HepG2 (cell line): ENCODE measurements at regions not wholly inside any gene's neighbourhood (a gene's known extent, or its start where the extent isn't known, plus 50 kb on each side); places are given as distances from the start of the nearest gene placed in this dataset.

Experiments
- ATAC-seq: fragments of 200-7000 bp; cut with Tn5 transposase; 3 replicates; pipeline ENCODE4 v1.9.1; 2020; ENCODE audit warnings: mild to moderate bottlenecking, moderate library complexity
- BruUV-seq: library from RNA; stranded (reverse); fragments of 400-500 nt; replicated peaks from 2 replicates; lab custom pipeline; 2021; lab: Mats Ljungman, UMichigan
- CTCF ChIA-PET: fragments of 300-600 bp; formaldehyde crosslinking; extraction: SDS; loops from one replicate; lab custom pipeline; 2021; ENCODE audit warnings: low total read pairs, inconsistent platforms, low intra/inter-chr PET ratio; lab: Yijun Ruan, JAX
- POLR2A ChIA-PET: fragments of 350-600 bp; sonication (Branson Sonifier 250); formaldehyde crosslinking; loops from one replicate; lab custom pipeline; 2020; ENCODE audit warnings: antibody characterized with exemption, inconsistent platforms; lab: Yijun Ruan, JAX
- DNase-seq: peaks from one replicate; pipeline ENCODE4 v3.0.0-alpha.2; 2015; ENCODE audit warnings: low spot score
- FAIRE-seq: peaks from 3 replicates; lab custom pipeline; 2011; peaks lifted over from hg19 to GRCh38; lab: Jason Lieb, UNC
- H2AFZ ChIP-seq: one replicate; pipeline ENCODE4 v1.6.1; 2011; ENCODE audit warnings: low read length, inconsistent platforms
- H3K27ac ChIP-seq: fragments of 300-600 bp; 3 replicates; pipeline ENCODE4 v1.8.0; 2011; ENCODE audit warnings: mixed run types, mild to moderate bottlenecking, mixed read lengths, low read length, inconsistent platforms; ENCODE audit not compliant: insufficient read depth; ENCODE audit errors: extremely low read length
- H3K27me3 ChIP-seq, 2 experiments: fragments of 200-600 bp in 1 of 2; 2 replicates in 1 of 2; 3 replicates in 1 of 2; pipeline versions ENCODE4 v1.6.0 to v1.8.0; 2011; ENCODE audit warnings: low read length in 2 of 2, mild to moderate bottlenecking in 2 of 2, moderate library complexity in 2 of 2, inconsistent platforms in 1 of 2; ENCODE audit not compliant: insufficient read depth in 2 of 2, control insufficient read depth in 1 of 2
- H3K36me3 ChIP-seq, 2 experiments: fragments of 200-600 bp in 1 of 2; replicated peaks in 1 of 2; 2 replicates in 1 of 2; 3 replicates in 1 of 2; pipeline versions ENCODE4 v1.5.1 to v1.8.0; 2011; ENCODE audit warnings: low read length in 2 of 2, inconsistent platforms in 1 of 2; ENCODE audit not compliant: insufficient read depth in 2 of 2, control insufficient read depth in 1 of 2
- H3K4me1 ChIP-seq: 2 replicates; pipeline ENCODE4 v1.5.1; 2012; ENCODE audit warnings: low read length, inconsistent platforms; ENCODE audit not compliant: insufficient read depth
- H3K4me2 ChIP-seq: 2 replicates; pipeline ENCODE4 v1.6.0; 2011; ENCODE audit warnings: low read depth, low read length, inconsistent platforms
- H3K4me3 ChIP-seq, 3 experiments: fragments of 200-600 bp in 1 of 3; sonication (generic), shearing (Covaris generic) in 1 of 3; replicated peaks in 1 of 3; 2 replicates each; pipeline ENCODE4 v1.5.1; 2011 to 2016; ENCODE audit warnings: low read length in 3 of 3, inconsistent platforms in 2 of 3, low read depth in 2 of 3, mild to moderate bottlenecking in 2 of 3, control low read depth in 1 of 3, mixed read lengths in 1 of 3; ENCODE audit not compliant: insufficient read depth in 1 of 3
- H3K79me2 ChIP-seq: one replicate; pipeline ENCODE4 v1.6.1; 2011; ENCODE audit warnings: low read length, inconsistent platforms; ENCODE audit not compliant: insufficient read depth
- H3K9ac ChIP-seq: 2 replicates; pipeline ENCODE4 v1.6.0; 2011; ENCODE audit warnings: mild to moderate bottlenecking, low read depth, low read length, inconsistent platforms; ENCODE audit not compliant: insufficient read depth
- H3K9me3 ChIP-seq: 2 replicates; pipeline ENCODE4 v1.5.1; 2012; ENCODE audit warnings: mild to moderate bottlenecking, low read length
- H4K20me1 ChIP-seq: 2 replicates; pipeline ENCODE4 v1.6.0; 2011; ENCODE audit warnings: inconsistent platforms, mild to moderate bottlenecking, low read length, moderate library complexity; ENCODE audit not compliant: insufficient read depth
- CBFB ChIP-seq: sonication (generic); formaldehyde crosslinking; IDR thresholded peaks from 2 replicates; pipeline ENCODE4 v1.4.0; 2020; ENCODE audit warnings: missing genetic modification reagents
- GFI1 ChIP-seq: sonication (generic); formaldehyde crosslinking; IDR thresholded peaks from 2 replicates; pipeline ENCODE4 v1.5.0; 2020; ENCODE audit warnings: missing genetic modification reagents, mild to moderate bottlenecking, borderline replicate concordance
- SCMH1 ChIP-seq: sonication (generic); formaldehyde crosslinking; IDR thresholded peaks from 2 replicates; pipeline ENCODE4 v1.9.0; 2021; ENCODE audit warnings: missing genetic modification reagents, mild to moderate bottlenecking, borderline replicate concordance
- ZNF350 ChIP-seq: sonication (generic); formaldehyde crosslinking; IDR thresholded peaks from 2 replicates; pipeline ENCODE4 v1.4.0; 2020; ENCODE audit warnings: mild to moderate bottlenecking, low read depth, missing genetic modification reagents, borderline replicate concordance
- ZNF468 ChIP-seq: sonication (generic); formaldehyde crosslinking; IDR thresholded peaks from 2 replicates; pipeline ENCODE4 v1.8.0; 2022; ENCODE audit warnings: mild to moderate bottlenecking, moderate library complexity, missing genetic modification reagents
- ZNF652 ChIP-seq: IDR thresholded peaks from 2 replicates; pipeline ENCODE4 v1.6.1; 2016; ENCODE audit warnings: low read depth, borderline replicate concordance
- WGBS: methylation state at CpG from one replicate; pipeline ENCODE4 v1.1.6; 2017; ENCODE audit warnings: low lambda C conversion rate; 5-methylcytosine and 5-hydroxymethylcytosine counted together
- in situ Hi-C: cut with HindIII; loops from 2 replicates; pipeline ENCODE4 v1.10.0; 2017; ENCODE audit warnings: low pct_unique_long_range_greater_than_20kb; ENCODE audit not compliant: extremely low pct_ligation_motif_present
- intact Hi-C: fragments of 100-400 bp; cut with micrococcal nuclease; formaldehyde crosslinking; loops from one replicate; pipeline ENCODE4 v1.10.0; 2022; ENCODE audit not compliant: unreplicated experiment
- TF ChIP-seq, protein P1 (sequence below): fragments of 450-650 bp; IDR thresholded peaks from 2 replicates; pipeline ENCODE4 v1.6.1; 2017
- TF ChIP-seq, protein P2 (sequence below): sonication (generic); formaldehyde crosslinking; IDR thresholded peaks from 2 replicates; pipeline ENCODE4 v1.4.0; 2020; ENCODE audit warnings: missing genetic modification reagents
- TF ChIP-seq, protein P3 (sequence below): sonication (generic); formaldehyde crosslinking; IDR thresholded peaks from 2 replicates; pipeline ENCODE4 v1.5.0; 2020; ENCODE audit warnings: mild to moderate bottlenecking, missing genetic modification reagents, borderline replicate concordance

DNA sequence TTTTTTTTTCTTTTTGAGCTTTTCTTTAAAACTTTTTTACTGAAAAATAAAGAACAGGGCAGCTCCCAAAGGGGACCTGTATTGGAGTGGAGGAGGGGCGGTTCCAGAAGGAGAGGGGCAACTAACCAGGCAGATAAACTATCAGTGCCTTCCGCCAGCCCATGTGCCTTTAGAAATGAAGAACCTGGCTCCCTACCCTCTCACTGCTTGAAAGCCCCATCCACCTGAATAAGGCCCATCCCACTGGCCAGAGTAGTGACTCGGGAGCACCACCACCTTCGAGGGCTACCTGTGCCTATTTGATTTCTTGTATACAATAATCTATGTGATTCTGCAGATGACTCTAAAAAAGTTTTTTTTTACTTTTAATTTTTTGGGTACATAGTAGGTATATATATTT lies 276.7 kb downstream of the PSAT1 start:
- Histone ChIP-seq H3K36me3 (no peaks in the 10 kb centered on the region), H3K27ac (no peak overlapping the region), H3K4me1 (no peaks in the 10 kb centered on the region), H3K4me3 (no peak overlapping the region), H3K79me2 (no peaks in the 10 kb centered on the region), H3K4me2 (no peak overlapping the region), H3K9me3 (no peaks in the 10 kb centered on the region), H4K20me1 (no peaks in the 10 kb centered on the region), H3K9ac (no peak overlapping the region), H2AFZ (no peak overlapping the region), H3K27me3 (peaks cover 0 to 2% of the 10 kb centered on the region in 2 experiments; a peak in 2 of 5 replicates)
- ATAC-seq (no peak), DNase-seq (no peak), FAIRE-seq (no peak)
- ChIA-PET CTCF (no interaction called here), POLR2A (no interaction called here)
- in situ Hi-C loops (no loop called here), intact Hi-C loops (no loop called here)
- TF ChIP-seq ZNF350 (CRISPR knock-in tag) = no peak
- TF ChIP-seq SCMH1 = no peak
- no peak for TF ChIP-seq ZNF652 (CRISPR knock-in tag)
- TF ChIP-seq CBFB (CRISPR knock-in tag) = no peak
- TF ChIP-seq GFI1 = no peak
- BruUV-seq = no TSS peak
- 3% methylated on average over 4 of the region's 4 CpGs for WGBS

DNA sequence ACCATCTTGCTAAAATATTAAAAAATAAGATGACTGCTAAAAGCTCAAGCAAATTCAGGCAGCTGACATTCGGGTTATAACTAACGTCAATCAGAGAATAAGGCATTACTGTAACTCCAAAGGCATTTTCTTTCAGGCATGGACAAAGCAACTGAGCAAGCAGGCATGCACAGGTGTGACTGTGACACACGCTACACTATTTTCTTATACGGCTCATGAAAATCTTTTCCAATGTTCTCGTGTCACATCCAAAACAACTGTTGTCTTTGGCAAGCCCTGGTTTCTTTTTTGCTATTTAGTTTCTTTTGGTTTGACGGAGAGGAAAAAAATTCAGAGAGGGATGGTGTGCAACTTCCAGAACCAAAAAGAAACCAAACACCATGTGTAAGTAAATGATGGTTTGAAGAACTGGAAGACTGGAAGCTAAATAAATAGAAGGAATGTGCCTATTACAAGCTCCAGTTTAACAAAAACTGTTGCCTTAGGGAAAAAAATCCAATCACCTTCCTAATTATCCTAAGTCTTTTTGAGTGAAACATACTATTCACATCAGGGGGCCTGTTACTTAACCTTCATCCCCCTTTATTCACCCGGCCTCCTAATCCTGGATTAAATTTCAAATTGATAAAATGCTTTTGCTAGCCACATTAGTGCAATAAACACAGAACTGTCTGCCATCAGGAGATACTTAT lies 277.6 kb downstream of the PSAT1 start:
- no TSS peak for BruUV-seq
- H3K4me3 ChIP-seq = no peak overlapping the region

More for the DNA sequence above, 277.6 kb downstream of the PSAT1 start:
- Histone ChIP-seq H3K9ac (no peak overlapping the region), H3K4me2 (no peak overlapping the region), H3K27me3 (no peaks in the 10 kb centered on the region; a peak in 1 of 5 replicates), H3K36me3 (no peaks in the 10 kb centered on the region), H4K20me1 (no peaks in the 10 kb centered on the region), H3K4me1 (no peaks in the 10 kb centered on the region), H2AFZ (no peak overlapping the region), H3K27ac (no peak overlapping the region), H3K79me2 (no peaks in the 10 kb centered on the region), H3K9me3 (no peaks in the 10 kb centered on the region)
- intact Hi-C loops = no loop called here
- WGBS = 4% methylated on average over 7 of the region's 7 CpGs
- in situ Hi-C loops = no loop called here
- DNase-seq (no peak), FAIRE-seq (no peak), ATAC-seq (no peak)
- no peak for TF ChIP-seq ZNF468 (CRISPR knock-in tag)
- TF ChIP-seq, protein P1, sequence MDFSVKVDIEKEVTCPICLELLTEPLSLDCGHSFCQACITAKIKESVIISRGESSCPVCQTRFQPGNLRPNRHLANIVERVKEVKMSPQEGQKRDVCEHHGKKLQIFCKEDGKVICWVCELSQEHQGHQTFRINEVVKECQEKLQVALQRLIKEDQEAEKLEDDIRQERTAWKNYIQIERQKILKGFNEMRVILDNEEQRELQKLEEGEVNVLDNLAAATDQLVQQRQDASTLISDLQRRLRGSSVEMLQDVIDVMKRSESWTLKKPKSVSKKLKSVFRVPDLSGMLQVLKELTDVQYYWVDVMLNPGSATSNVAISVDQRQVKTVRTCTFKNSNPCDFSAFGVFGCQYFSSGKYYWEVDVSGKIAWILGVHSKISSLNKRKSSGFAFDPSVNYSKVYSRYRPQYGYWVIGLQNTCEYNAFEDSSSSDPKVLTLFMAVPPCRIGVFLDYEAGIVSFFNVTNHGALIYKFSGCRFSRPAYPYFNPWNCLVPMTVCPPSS = no peak
- TF ChIP-seq, protein P2, sequence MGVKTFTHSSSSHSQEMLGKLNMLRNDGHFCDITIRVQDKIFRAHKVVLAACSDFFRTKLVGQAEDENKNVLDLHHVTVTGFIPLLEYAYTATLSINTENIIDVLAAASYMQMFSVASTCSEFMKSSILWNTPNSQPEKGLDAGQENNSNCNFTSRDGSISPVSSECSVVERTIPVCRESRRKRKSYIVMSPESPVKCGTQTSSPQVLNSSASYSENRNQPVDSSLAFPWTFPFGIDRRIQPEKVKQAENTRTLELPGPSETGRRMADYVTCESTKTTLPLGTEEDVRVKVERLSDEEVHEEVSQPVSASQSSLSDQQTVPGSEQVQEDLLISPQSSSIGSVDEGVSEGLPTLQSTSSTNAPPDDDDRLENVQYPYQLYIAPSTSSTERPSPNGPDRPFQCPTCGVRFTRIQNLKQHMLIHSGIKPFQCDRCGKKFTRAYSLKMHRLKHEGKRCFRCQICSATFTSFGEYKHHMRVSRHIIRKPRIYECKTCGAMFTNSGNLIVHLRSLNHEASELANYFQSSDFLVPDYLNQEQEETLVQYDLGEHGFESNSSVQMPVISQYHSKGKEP (CRISPR knock-in tag) = no peak
- TF ChIP-seq, protein P3, sequence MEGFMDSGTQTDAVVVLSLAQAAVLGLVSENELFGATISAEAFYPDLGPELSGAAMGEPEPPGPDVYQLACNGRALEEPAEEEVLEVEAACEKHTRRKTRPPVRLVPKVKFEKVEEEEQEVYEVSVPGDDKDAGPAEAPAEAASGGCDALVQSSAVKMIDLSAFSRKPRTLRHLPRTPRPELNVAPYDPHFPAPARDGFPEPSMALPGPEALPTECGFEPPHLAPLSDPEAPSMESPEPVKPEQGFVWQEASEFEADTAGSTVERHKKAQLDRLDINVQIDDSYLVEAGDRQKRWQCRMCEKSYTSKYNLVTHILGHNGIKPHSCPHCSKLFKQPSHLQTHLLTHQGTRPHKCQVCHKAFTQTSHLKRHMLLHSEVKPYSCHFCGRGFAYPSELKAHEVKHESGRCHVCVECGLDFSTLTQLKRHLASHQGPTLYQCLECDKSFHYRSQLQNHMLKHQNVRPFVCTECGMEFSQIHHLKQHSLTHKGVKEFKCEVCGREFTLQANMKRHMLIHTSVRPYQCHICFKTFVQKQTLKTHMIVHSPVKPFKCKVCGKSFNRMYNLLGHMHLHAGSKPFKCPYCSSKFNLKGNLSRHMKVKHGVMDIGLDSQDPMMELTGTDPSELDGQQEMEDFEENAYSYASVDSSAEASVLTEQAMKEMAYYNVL (CRISPR knock-in tag) = no peak
- ChIA-PET CTCF (no interaction called here), POLR2A (no interaction called here)
